GM12874 (cell line): ENCODE measurements at regions not wholly inside any gene's neighbourhood (a gene's known extent, or its start where the extent isn't known, plus 50 kb on each side); places are given as distances from the start of the nearest gene placed in this dataset.

Experiments
- CTCF ChIP-seq: IDR thresholded peaks from 2 replicates; pipeline ENCODE4 v1.5.1; 2011; ENCODE audit warnings: low read depth, mild to moderate bottlenecking, control low read depth, low read length, moderate library complexity; ENCODE audit not compliant: insufficient read depth

- no peak for TF ChIP-seq CTCF
Observed at GRCh38 chr7:45982132-45982531, 61.1 kb upstream of the IGFBP3 start.

GRCh38 chr7:45980973-45981372, 59.9 kb upstream of the IGFBP3 start:
- no peak for TF ChIP-seq CTCF

- no peak for TF ChIP-seq CTCF
Observed at GRCh38 chr7:45980181-45980905, 59.3 kb upstream of the IGFBP3 start.

GRCh38 chr7:45979275-45980180, 58.5 kb upstream of the IGFBP3 start:
- no peak for TF ChIP-seq CTCF

- no peak for TF ChIP-seq CTCF
Observed at GRCh38 chr7:45978731-45979211, 57.7 kb upstream of the IGFBP3 start.

GRCh38 chr7:45978010-45978681, 57.1 kb upstream of the IGFBP3 start:
- TF ChIP-seq CTCF = no peak

GRCh38 chr7:45977256-45977780, 56.2 kb upstream of the IGFBP3 start:
- no peak for TF ChIP-seq CTCF
